DOHH2 (cell line): ENCODE measurements at regions not wholly inside any gene's neighbourhood (a gene's known extent, or its start where the extent isn't known, plus 50 kb on each side); places are given as distances from the start of the nearest gene placed in this dataset.
"Not testable (repeated sequence)": the region's sequence is repeated elsewhere in the genome, so short reads cannot be mapped to it uniquely, and the experiment has no call there.

Experiments used
- CTCF ChIP-seq: fragments of 200-600 bp; sonication (generic); IDR thresholded peaks from one replicate; pipeline ENCODE4 v1.5.1; 2014; ENCODE audit warnings: antibody characterized with exemption, mild to moderate bottlenecking, low read depth, low read length; ENCODE audit not compliant: poor library complexity, severe bottlenecking
- EZH2phosphoT487 ChIP-seq: fragments of 200-600 bp; sonication (generic); IDR thresholded peaks from 2 replicates; pipeline ENCODE4 v1.6.1; 2017; ENCODE audit warnings: borderline replicate concordance, mild to moderate bottlenecking, antibody characterized with exemption, low read length, moderate library complexity, mixed read lengths

GRCh38 chr1:120565396-120565795, 150.6 kb downstream of the NBPF8 start:
- TF ChIP-seq CTCF, EZH2phosphoT487: not testable (repeated sequence)
